ENCODE measurements at regions not wholly inside any gene's neighbourhood (a gene's known extent, or its start where the extent isn't known, plus 50 kb on each side); places are given as distances from the start of the nearest gene placed in this dataset.

GRCh38 chr4:123628288-123628687 is 231.7 kb downstream of the SPRY1 start:
- H3K27ac ChIP-seq (ENCODE audit: low read length), result no peak overlapping the region
- H4K20me1 ChIP-seq (ENCODE audit: insufficient read depth, low read length), result no peaks in the 10 kb centered on the region
- H3K79me2 ChIP-seq (ENCODE audit: low read length), result no peaks in the 10 kb centered on the region
- no peaks in the 10 kb centered on the region for H3K9me3 ChIP-seq (replicated peaks; ENCODE audit: insufficient read depth, low read length)
- no peaks in the 10 kb centered on the region for H3K9me2 ChIP-seq (replicated peaks; ENCODE audit: insufficient read depth, low read length)
- H3K9ac ChIP-seq (ENCODE audit: low read length), result no peak overlapping the region
- no peak for TF ChIP-seq CTCF (IDR thresholded peaks at IDR 0.05; ENCODE audit: low read length)
- no peak for TF ChIP-seq EZH2phosphoT487 (IDR thresholded peaks at IDR 0.05; ENCODE audit: low read length)
- TF ChIP-seq EZH2 (optimal IDR thresholded peaks at IDR 0.05; ENCODE audit: low read depth, low read length), result no peak
- H3K36me3 ChIP-seq (replicated peaks; ENCODE audit: insufficient read depth, low read length), result no peaks in the 10 kb centered on the region
- H3K4me1 ChIP-seq (ENCODE audit: low read length), result no peaks in the 10 kb centered on the region
- DNase-seq, result no peak
- no peaks in the 10 kb centered on the region for H3K27me3 ChIP-seq (replicated peaks; ENCODE audit: insufficient read depth, low read length)
- no peak overlapping the region for H3K4me3 ChIP-seq (ENCODE audit: low read length)
- no peak overlapping the region for H3K4me2 ChIP-seq (ENCODE audit: low read depth, low read length)
- no peaks in the 10 kb centered on the region for H3F3A ChIP-seq (ENCODE audit: insufficient read depth, low read length)
- no peak overlapping the region for H2AFZ ChIP-seq (ENCODE audit: low read length)

GRCh38 chr4:123631786-123632692 is 235.4 kb downstream of the SPRY1 start:
- H3K4me1 ChIP-seq (ENCODE audit: low read length), result no peaks in the 10 kb centered on the region
- no peak for TF ChIP-seq EZH2phosphoT487 (IDR thresholded peaks at IDR 0.05; ENCODE audit: low read length)
- no peak for TF ChIP-seq EZH2 (optimal IDR thresholded peaks at IDR 0.05; ENCODE audit: low read depth, low read length)
- no peak for TF ChIP-seq CTCF (IDR thresholded peaks at IDR 0.05; ENCODE audit: low read length)
- H3K9me2 ChIP-seq (replicated peaks; ENCODE audit: insufficient read depth, low read length), result no peaks in the 10 kb centered on the region
- H2AFZ ChIP-seq (ENCODE audit: low read length), result no peak overlapping the region
- H3K27me3 ChIP-seq (replicated peaks; ENCODE audit: insufficient read depth, low read length), result no peaks in the 10 kb centered on the region
- H4K20me1 ChIP-seq (ENCODE audit: insufficient read depth, low read length), result no peaks in the 10 kb centered on the region
- no peak overlapping the region for H3K27ac ChIP-seq (ENCODE audit: low read length)
- H3K79me2 ChIP-seq (ENCODE audit: low read length), result no peaks in the 10 kb centered on the region
- H3K4me3 ChIP-seq (ENCODE audit: low read length), result no peak overlapping the region
- no peaks in the 10 kb centered on the region for H3F3A ChIP-seq (ENCODE audit: insufficient read depth, low read length)
- DNase-seq, result no peak
- H3K36me3 ChIP-seq (replicated peaks; ENCODE audit: insufficient read depth, low read length), result no peaks in the 10 kb centered on the region
- H3K9ac ChIP-seq (ENCODE audit: low read length), result no peak overlapping the region
- no peaks in the 10 kb centered on the region for H3K9me3 ChIP-seq (replicated peaks; ENCODE audit: insufficient read depth, low read length)
- no peak overlapping the region for H3K4me2 ChIP-seq (ENCODE audit: low read depth, low read length)

GRCh38 chr4:123632693-123633030 is 236.1 kb downstream of the SPRY1 start:
- Histone ChIP-seq H3K9ac (ENCODE audit: low read length) (no peak overlapping the region), H3K4me2 (ENCODE audit: low read depth, low read length) (no peak overlapping the region), H2AFZ (ENCODE audit: low read length) (no peak overlapping the region), H3K36me3 (replicated peaks; ENCODE audit: insufficient read depth, low read length) (no peaks in the 10 kb centered on the region), H3K9me2 (replicated peaks; ENCODE audit: insufficient read depth, low read length) (no peaks in the 10 kb centered on the region), H3K4me3 (ENCODE audit: low read length) (no peak overlapping the region), H3F3A (ENCODE audit: insufficient read depth, low read length) (no peaks in the 10 kb centered on the region), H3K27me3 (replicated peaks; ENCODE audit: insufficient read depth, low read length) (no peaks in the 10 kb centered on the region), H3K79me2 (ENCODE audit: low read length) (no peaks in the 10 kb centered on the region), H4K20me1 (ENCODE audit: insufficient read depth, low read length) (no peaks in the 10 kb centered on the region), H3K4me1 (ENCODE audit: low read length) (no peaks in the 10 kb centered on the region), H3K9me3 (replicated peaks; ENCODE audit: insufficient read depth, low read length) (no peaks in the 10 kb centered on the region), H3K27ac (ENCODE audit: low read length) (no peak overlapping the region)
- DNase-seq, result no peak
- no peak for TF ChIP-seq EZH2phosphoT487 (IDR thresholded peaks at IDR 0.05; ENCODE audit: low read length)
- no peak for TF ChIP-seq EZH2 (optimal IDR thresholded peaks at IDR 0.05; ENCODE audit: low read depth, low read length)
- no peak for TF ChIP-seq CTCF (IDR thresholded peaks at IDR 0.05; ENCODE audit: low read length)

All from MM.1S (cell line).